IPS-18c (cell line): ENCODE measurements at regions not wholly inside any gene's neighbourhood (a gene's known extent, or its start where the extent isn't known, plus 50 kb on each side); places are given as distances from the start of the nearest gene placed in this dataset.
"Not testable (repeated sequence)": the region's sequence is repeated elsewhere in the genome, so short reads cannot be mapped to it uniquely, and the experiment has no call there.

Source experiments
- H3K4me3 ChIP-seq: 2 replicates; pipeline ENCODE4 v1.7.0; 2013; ENCODE audit warnings: low read depth, mild to moderate bottlenecking, low read length, moderate library complexity; ENCODE audit not compliant: insufficient read depth
- H3K9me3 ChIP-seq: one replicate; pipeline ENCODE4 v1.6.1; 2013; ENCODE audit warnings: mild to moderate bottlenecking, low read length, moderate library complexity; ENCODE audit not compliant: control insufficient read depth, insufficient read depth

DNA sequence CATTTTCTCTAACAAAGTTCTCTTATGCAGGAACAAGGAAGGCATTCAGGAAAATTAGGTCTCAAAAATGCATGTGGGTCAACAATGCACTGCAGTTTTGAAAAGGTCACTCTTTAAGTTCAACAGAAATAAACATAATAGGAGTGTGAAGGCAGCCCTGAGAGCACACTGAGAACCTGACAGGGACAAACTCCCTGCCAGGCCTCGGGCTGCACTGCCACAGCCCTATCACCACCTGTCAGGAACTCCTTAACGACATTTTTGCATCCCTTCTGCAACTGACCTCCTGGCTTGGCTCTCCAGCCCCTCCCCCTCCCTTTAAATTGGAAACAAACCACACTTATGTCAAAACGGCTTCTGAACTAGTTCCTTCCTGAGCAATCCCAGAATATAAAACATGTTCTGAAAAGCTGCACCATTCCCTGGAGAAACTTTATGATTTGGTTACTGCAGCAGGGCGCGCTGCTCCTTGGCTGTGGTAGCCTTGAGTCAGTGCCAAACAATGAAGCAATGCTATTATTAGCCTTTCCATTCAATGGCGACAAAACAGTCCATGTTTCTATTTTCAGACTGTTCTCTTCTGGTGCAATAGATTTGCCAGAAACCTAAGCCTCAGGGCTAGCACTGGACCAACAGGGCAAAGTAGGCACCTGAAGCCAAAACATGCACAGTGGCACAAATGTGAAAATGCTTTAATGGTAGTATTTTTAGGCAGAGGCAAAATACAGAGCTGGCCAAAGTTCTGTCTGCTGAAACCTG, 160.1 kb upstream of the ZNF608 start:
- no peaks in the 10 kb centered on the region for H3K9me3 ChIP-seq
- no peak overlapping the region for H3K4me3 ChIP-seq

DNA sequence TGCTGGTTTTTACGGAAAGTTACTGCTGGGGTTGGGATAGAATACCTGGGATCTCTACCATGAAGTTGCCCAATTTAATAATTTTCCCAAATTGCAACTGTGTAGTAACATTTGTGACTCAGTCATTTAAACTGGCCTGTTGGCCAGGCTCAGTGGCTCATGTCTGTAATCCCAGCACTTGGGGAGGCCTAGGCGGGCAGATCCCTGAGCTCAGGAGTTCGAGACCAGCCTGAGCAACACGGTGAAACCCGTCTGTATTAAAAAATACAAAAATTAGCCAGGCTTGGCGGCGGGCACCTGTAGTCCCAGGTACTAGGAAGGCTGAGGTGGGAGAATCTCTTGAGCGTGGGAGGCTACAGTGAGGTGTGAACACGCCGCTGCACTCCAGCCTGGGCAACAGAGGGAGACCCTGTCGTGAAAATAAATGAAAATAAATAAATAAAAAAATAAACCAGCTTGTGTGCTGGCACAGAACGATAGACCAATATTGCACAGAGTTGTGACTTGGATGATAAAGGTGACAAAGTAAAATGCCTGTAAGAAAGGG, 160.7 kb upstream of the ZNF608 start:
- no peaks in the 10 kb centered on the region for H3K9me3 ChIP-seq
- H3K4me3 ChIP-seq = no peak overlapping the region

DNA sequence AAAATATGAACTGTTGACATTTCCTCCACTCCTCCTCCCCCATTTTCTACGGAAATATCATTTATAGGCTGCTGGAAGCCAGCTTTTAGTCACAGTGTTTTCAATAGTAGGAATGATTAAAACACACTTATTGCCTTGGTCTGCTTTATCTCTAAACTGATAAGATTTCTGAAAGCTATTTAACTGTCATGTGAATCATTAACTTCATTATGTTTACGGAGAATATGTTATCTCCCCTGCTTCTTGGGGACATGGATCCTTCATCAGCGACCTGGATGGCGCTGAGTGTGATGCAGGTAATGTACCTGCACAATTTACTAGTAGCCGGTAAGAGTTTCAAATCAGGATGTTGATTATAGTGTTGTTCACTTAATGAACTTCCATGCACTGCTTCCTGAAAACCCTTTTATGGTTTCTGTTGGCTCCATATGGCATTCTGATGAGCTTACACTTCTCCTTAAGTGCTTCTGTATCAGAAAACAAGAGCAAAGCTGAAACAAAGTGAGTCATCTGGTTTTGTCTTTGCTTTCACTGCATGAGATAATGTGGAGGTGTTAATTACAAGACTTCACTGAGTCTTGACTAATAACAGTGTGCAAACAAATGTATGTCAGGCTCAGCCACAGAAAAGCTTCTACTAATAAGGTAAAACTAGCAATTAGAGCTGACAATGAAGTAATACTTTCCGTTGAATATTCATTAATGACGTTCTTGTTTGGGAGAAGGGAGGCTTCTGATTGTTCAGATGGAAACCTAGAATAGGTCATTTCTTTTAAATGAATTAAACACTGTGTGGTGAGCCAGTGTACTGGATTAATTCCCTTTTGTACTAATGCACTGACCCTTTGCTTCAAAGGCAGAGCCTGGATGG, 162.4 kb upstream of the ZNF608 start:
- no peak overlapping the region for H3K4me3 ChIP-seq
- H3K9me3 ChIP-seq = no peaks in the 10 kb centered on the region

- H3K9me3 ChIP-seq = no peaks in the 10 kb centered on the region
- H3K4me3 ChIP-seq = no peak overlapping the region
Observed at GRCh38 chr5:124909734-124910133, 163.3 kb upstream of the ZNF608 start.

GRCh38 chr5:124910354-124911016, 164.0 kb upstream of the ZNF608 start:
- Histone ChIP-seq H3K9me3 (no peaks in the 10 kb centered on the region), H3K4me3 (no peak overlapping the region)

DNA sequence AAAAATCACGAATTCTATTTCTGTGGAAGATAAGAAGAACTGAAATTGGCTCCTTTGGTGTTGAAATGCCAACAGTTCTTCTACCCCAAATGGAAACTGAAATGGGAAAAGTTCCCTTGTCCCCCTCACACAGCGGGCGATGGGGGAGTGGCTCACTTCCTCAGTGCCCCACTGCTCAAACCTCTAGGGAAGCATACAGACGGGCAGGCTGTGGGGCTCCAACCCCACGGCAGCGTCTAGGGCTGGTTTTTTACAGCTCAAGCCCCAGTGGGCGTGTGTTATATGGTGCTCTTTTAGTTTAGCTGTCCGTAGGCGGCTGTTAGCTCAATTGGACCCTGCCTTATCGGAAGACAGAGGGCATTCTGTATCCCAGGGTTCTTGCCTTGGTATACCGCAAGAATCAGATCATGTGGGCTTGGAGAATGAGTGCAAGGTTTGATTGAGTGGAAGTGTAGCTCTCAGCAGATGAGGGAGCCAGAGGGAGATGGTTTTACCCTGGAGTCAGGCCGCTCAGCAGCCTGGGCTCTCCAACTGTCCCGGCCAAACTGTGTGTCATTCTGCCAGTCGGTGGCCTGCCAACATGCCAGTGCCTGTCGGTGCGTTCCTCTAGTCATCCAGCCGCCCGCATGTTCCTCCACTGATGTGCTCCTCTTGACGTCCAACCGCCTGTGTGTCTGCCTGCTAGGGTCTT, 166.3 kb upstream of the ZNF608 start:
- Histone ChIP-seq H3K9me3 (no peaks in the 10 kb centered on the region), H3K4me3 (no peak overlapping the region; the same call in 1 of the 2 replicates)

DNA sequence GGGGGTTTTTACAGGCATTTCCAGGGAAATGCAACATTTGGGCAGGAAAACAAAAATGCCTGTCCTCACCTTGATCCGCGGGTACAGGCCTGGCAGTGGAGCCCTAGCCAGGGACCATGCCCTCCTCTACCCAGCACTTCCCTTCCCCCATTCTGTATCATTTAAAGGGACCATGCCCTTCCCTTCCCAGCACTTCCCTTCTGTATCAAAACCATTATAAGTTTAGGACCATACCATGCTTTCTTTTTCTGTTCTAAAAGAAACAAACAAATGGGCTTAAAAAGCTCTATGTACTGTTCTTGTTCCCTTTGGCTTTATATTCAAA, 166.9 kb upstream of the ZNF608 start:
- Histone ChIP-seq H3K9me3 (no peaks in the 10 kb centered on the region), H3K4me3 (no peak overlapping the region)

DNA sequence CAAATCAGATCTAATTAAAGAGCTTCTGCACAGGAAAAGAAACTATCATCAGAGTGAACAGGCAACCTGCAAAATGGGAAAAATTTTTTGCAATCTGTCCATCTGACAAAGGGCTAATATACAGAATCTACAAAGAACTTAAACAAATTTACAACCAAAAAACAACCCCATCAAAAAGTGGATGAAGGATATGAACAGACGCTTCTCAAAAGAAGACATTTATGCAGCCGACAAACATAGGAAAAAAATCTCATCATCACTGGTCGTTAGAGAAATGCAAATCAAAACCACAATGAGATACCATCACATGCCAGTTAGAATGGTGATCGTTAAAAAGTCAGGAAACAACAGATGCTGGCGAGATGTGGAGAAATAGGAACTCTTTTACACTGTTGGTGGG, 169.9 kb upstream of the ZNF608 start:
- not testable (repeated sequence) for H3K4me3 ChIP-seq, H3K9me3 ChIP-seq

- Histone ChIP-seq H3K4me3 (no peak overlapping the region), H3K9me3 (no peaks in the 10 kb centered on the region)
Observed at GRCh38 chr5:124918618-124919017, 172.2 kb upstream of the ZNF608 start.

- no peak overlapping the region for H3K4me3 ChIP-seq
- H3K9me3 ChIP-seq = no peaks in the 10 kb centered on the region
Observed at GRCh38 chr5:124919076-124919475, 172.6 kb upstream of the ZNF608 start.

DNA sequence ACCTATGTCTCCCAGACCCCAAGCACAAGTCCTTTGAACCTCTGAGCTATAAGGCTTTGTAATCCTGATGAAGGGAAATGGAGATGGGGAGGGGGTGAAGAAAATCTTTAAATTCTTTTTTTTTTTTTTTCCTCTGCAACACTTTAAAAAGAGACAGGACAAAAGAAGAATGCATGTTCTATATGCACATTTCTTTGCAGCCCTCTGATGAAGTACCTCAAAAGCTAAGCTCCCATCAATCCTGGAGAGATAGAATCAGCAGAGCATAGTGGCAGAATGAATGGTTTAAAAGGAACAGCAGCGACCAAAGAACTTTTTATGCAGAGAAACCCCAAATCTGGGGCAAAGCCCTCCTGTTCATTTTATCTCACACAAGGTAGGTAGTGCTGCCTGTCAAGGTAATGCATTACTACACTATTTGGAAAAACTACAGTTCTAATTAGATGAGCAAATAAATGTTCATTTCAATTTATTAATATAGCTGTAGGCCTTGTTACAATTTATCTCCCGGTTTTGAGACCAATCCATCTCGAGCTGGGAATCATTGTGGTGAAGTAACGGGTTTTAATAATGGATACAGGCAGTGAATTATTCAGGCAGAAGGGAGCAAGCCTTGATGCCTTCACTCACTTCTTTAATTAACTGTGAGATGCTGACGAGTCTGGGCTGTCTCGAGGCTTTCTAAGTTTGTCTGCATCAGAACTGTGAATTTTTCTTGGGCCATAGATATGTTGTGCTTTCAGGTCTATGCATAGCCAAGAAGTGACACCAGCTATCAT, 173.5 kb upstream of the ZNF608 start:
- H3K4me3 ChIP-seq = no peak overlapping the region
- H3K9me3 ChIP-seq = no peaks in the 10 kb centered on the region

DNA sequence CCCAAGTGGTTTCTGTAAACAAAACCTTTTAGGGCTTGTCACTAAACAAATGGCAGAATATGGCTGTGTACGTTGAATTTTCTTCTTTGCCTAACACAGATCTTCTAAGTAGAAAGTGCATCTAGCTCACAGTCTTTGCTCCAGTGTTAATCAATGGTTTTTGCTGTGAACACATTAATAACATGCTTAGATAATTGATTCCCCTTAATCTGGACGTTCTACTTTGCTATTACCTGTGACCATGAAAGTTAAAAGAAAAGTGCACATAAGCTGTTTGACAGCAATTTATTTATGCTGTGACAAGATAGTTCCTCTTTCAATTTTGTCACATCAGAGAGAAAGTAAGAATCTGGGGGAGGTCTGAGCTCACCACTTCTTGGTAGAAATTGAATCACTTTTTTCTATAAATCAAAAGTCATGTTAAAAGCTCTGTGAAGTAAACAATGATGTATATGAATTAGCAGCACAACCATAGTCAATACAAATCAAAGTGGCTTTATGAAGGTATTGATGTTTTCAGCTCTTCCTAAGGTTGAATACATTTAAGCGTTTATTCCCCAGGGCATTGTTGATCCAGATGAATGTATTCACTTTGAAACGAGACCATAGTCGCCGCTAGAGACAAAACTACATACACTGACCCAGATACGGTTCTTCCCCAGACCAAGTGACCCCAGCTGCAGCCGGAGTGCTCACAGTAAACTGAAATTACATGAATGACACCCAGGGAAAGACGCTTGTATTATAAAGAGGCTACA, 174.6 kb upstream of the ZNF608 start:
- Histone ChIP-seq H3K9me3 (no peaks in the 10 kb centered on the region), H3K4me3 (no peak overlapping the region)

DNA sequence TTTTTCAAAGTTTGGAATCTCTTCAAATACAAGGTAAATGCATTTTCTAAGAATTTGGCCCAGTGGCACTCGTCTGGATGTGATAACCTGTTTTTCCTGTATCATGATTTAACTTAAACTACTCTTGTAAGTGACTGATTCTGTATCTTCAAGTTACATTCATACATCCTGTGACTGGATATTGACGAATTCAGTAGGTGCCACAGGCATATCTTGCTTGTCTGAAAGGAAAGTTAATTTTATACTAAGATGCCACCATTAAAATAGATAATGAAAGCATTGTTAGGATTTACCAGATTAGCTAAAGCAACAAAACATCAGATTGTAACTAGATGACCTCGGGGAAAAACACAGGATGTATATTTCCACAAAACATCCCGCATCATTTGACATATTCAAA, 175.3 kb upstream of the ZNF608 start:
- no peak overlapping the region for H3K4me3 ChIP-seq

GRCh38 chr5:124922255-124922975, 176.0 kb upstream of the ZNF608 start:
- Histone ChIP-seq H3K4me3 (no peak overlapping the region), H3K9me3 (no peaks in the 10 kb centered on the region)

More for the DNA sequence above, 175.3 kb upstream of the ZNF608 start:
- H3K9me3 ChIP-seq = no peaks in the 10 kb centered on the region

DNA sequence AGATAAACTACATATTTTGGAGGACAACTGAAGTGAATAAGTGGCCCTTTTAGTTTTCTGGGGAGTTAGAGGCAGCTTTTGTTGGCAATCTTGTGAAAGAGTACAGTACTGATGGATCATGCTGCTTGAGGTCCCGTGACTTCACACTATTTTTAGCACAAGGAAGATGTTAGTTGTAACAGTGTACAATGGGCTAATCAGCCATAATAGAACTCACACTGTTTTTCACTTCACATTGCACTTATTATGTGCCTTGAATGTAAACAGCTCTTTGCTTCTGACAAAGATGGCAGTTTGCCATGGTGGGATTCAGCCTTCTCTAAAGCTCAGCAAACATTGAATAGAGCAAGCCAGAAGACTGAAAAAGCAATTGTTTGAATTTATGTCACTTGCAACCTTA, 176.7 kb upstream of the ZNF608 start:
- no peak overlapping the region for H3K4me3 ChIP-seq

More for the DNA sequence above, 176.7 kb upstream of the ZNF608 start:
- H3K9me3 ChIP-seq = no peaks in the 10 kb centered on the region
